Activated CD4-positive, CD25-positive, alpha-beta regulatory T cell treated with anti-CD3 and anti-CD28 coated beads, Interleukin-2, amount 50 U/mL, for 24 hours (primary cell): ENCODE measurements at regions not wholly inside any gene's neighbourhood (a gene's known extent, or its start where the extent isn't known, plus 50 kb on each side); places are given as distances from the start of the nearest gene placed in this dataset.
"Not testable (repeated sequence)": the region's sequence is repeated elsewhere in the genome, so short reads cannot be mapped to it uniquely, and the experiment has no call there.

Experiments
- ATAC-seq, 2 donors: fragments of 150-1000 bp; cut with Tn5 transposase; one replicate each; pipeline ENCODE4 v1.10.0; 2021; ENCODE audit warnings: mild to moderate bottlenecking in 1 of 2, moderate library complexity in 1 of 2

DNA sequence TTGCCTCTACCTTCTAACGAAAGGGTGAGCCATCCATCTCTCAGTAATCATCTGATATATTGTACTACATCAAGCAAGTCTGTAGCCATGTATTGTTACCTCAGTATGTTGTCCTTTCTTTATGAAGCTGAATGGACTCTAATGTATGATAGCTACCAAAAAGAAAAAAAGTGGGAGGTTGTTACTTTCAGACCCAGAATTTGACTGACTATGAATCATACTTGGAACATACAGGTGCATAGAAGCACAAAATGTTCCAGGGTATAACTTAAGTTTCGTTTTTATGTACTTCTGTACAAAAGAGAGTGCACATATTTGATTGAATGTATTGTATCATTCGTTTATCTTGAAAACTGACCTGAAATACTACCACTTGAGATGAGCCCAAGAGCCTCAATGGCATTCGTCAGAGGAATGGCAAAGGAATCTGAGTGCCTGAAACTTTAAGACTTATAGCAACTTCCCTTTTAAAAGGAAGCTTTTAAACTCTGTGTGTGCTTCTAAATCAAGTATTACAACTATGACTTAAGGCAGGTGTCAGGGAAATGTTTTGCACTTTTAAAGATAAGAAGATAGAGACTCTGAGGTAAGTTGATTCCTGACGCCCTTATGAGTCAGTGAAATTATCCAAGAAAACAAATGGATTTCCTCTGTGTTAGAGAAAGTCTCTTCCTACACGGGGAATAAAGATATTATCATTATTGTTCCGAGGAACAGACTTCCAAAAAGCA is 951.5 kb downstream of the GALC start:
- no peak for ATAC-seq

DNA sequence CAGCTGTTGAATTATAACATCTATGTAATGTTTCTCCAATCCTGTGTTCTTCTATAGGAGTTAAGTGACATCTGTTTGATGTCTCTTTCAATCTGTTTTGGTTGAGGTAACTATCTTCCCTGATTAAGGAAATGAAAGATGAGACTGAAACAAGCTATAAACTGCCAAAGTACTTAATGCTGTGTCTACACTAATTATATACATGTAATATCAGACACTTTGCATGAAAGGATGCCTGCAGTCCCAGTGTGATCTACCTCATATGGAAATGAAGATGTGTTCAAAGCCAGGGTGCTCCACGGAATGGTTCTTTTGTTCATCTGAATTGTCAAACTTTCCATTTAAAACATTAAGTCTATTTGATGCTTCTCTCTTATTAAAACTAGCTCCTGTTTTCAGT is 958.3 kb downstream of the GALC start:
- ATAC-seq: no peak

DNA sequence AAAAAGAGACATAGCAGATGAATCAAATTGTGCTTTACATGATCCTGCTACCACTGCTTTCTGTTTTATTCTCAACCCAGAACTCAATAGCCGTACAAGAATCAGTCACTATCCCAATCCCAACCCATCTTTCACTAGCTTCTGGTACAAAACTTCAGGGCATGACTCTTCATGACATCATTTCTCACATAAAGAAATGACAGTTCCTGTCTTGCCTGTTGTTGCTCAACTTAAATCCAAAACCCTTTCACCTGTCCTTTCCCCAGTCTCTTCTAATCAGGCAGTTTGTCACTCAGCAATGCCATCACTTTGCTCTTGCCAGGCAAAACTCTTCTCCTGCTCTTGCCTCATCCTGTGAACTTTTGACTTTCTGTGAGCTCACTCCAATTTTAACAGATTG is 962.8 kb downstream of the GALC start:
- ATAC-seq: no peak

DNA sequence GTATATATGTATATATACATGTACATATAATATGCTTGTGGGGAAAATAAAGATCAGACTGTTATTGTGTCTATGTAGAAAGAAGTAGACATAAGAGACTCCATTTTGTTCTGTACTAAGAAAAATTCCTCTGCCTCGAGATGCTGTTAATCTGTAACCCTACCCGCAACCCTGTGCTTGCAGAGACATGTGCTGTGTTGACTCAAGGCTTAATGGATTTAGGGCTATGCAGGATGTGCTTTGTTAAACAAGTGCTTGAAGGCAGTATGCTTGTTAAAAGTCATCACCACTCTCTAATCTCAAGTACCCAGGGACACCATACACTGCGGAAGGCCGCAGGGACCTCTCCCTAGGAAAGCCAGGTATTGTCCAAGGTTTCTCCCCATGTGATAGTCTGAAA is 972.9 kb downstream of the GALC start:
- ATAC-seq: not testable (repeated sequence)

DNA sequence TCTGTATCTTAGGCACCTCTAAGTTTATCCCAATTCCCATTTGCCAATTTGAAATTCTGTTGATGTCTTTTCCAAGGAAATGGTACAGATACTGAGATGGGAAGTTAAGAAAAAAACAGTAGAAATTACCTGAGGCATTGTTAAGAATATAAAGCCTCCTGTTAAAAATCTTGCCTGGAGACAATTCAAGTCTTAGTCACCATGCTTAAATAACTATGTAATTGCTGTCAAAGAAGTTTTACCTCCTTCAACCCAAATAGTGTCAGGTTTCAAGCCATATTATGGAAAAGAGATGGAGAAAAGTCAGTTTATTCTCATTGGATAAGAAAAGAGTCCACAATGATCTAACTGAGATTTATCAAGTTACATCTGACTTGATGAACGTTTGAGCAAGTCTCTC is 974.7 kb downstream of the GALC start:
- ATAC-seq: no peak

DNA sequence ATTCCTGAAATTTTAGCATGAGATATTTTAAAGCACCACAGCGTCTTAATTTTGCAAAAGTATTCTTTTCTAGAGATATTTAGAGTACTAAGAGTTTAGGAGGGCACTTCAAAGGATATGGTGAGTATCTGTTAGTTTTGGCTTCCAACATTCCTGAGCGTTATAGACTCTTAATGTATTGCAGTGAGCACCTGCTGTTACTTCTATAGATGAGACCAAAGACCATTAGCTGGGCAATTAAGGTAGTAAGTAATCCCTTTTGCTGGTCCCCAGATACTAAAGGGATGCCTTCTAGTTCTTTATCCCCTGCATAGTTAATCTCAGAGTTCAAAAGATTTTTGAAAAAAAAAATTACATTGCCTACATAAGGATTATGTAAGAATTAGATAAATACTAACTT is 975.6 kb downstream of the GALC start:
- ATAC-seq: no peak

DNA sequence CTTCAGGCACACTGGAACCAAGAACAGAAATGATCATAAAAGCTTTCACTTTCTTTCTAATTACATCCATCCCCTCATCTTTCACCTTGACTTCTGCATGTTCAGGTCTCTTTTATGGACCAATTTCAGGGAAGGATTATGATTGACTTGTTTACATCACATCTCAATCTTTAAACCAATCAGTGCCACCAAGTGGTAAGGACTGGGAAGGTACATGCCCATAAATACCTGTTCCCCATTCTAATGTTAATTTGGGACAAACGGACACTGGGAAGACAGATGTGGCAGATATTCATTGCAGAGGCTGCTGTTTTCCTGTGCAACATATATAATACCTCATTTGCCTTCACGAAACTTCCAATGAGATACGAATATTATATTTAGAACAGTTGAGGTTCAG is 978.1 kb downstream of the GALC start:
- no peak for ATAC-seq

DNA sequence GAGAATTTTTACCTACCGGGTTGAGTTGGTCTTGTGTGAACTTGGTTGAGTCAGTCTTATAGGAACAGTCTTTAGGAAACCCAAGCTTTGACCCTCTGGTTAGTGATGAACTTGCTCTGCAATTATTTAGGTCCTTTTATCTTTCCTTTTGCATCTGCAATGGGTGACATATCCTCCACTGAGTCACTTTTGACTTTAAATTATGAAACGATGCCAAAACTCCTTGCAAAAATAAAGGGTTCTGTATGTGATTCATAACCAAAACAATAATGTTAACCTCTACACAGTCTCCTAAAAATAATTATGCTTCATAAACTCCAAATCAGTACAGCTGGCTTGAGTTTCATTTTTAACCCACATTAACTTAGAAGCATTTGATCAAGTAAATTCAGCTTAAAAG is 979.4 kb downstream of the GALC start:
- ATAC-seq: no peak

DNA sequence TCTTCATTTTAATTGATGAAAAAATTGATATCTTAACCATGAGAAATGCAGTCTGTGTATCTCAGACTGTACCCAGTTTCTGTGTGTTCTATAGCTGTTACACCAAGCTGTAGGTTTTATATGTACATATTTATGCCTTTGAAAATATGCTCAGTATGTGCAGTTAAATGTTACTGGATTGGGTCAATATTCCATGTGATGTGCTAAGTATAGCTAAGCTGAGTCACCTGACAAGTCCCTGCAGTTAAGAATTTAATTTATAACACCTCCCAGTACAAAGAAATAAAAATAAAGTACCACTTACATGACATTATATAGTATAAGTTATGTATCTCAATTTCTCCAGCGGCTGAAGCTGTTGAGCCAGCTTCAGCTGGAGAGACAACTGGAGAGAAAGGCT is 984.0 kb downstream of the GALC start:
- no peak for ATAC-seq

- no peak for ATAC-seq
Observed at GRCh38 chr14:87005280-87005679, 987.7 kb downstream of the GALC start.

GRCh38 chr14:87002776-87003175 is 990.2 kb downstream of the GALC start:
- ATAC-seq: no peak

DNA sequence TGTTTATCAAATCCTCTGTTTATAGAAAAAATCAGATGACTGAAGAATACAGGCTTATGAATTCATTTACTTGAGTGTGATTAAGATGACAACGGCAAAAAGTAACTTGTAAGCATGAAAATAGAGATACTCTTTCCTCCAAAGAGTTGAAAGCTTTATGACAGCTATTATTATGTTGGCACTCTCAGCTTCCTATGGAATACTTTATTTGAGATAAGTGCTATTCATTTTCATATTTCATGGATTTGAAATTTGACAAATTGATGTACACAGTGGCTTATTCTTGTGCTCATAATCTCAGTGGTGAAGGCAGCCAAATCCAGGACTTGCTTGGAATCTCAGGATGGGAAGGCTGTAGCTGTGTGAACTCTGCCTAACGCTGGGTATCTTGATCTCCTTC is 991.6 kb downstream of the GALC start:
- ATAC-seq: no peak

DNA sequence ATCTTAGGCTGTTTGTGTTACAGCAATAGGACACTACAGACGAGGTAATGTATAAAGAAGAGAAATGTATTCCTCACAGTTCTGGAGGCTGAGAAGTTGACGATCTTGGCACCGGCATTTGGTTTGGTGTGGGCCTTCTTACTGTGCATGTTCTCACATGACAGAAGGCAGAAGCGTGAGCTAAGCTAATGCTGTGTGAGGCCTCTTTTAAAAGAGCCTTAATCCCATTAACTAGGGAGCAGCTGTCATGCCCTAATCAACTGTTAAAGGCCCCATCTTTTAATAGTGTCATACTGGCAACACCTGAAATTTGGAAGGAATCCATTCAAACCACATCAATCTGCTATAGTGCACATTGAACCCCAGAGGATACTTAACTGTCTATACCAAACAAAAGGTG is 992.9 kb downstream of the GALC start:
- ATAC-seq: no peak

- ATAC-seq: no peak
Observed at GRCh38 chr14:86999036-86999435, 993.9 kb downstream of the GALC start.

DNA sequence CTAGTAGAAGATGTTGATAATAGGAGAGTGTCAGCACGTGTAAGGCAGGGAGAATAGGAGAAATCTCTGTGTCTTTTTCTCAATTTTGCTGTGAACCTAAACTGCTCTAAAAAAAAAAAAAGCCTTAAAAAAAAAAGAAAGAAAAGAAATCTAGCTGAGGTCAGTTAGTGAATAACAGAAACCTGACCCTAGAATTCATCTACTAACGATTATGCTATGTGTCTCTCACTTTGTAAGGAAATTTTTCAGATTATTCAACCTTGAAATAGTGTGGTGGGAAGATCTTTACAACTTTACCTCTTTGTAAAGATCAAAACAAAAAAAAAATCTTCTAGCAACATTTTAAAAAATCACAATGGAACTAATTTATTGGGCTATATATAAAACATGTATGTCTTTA is 995.7 kb downstream of the GALC start:
- no peak for ATAC-seq

DNA sequence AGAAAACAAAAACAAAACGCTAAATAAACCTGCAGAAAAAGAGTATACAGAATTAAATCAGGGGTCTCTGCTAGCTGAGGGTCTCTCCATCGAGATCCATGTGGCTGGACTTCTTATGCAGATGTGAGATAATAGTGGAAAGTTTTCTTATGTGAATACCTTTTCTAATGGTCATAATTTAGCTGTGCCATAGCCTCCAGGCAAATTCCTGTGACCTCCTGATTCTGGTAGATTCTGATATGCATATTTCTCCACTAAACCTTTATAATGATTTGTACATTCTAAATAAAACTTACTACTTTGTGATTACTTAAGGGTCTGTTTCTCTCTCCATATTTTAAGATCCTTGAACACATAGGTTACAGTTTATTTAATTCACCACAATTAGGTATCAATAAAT is 1002.6 kb downstream of the GALC start:
- no peak for ATAC-seq

DNA sequence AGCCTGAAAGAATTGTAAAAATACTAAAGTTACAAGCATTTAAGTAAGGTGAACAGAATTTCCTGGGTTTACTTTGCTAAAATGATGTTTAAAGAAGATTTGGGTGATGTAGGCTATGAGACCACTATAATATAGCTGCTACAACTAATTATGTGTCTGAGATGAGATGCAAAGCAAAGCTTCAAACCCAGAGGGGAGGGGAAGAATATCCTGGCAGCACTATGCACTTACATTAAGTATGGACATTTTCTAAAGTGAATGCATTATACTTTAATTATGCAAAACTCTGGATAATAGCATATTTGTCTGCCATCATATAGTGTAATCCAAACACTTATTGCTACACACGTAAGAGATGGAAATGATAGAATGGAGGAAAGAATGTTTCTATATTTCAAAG is 1003.7 kb downstream of the GALC start:
- ATAC-seq: no peak

DNA sequence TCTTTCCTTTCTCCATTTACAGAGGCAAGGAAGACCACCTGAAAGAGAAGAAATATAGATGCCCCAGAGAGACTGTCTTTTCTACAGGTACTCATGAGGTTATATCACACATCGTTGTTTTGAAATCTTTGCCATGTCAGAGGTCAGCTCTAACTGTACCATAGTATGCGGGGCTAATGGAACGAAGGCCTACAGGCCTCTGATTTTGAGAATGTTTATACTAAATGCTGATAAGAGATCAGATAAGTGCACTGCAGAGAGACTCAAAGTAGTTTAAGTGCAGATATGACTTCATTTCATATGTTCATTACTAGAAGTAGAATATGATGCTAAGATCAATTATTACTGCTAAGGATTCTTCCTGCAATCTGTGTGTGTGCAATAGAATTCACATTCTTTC is 1005.0 kb downstream of the GALC start:
- no peak for ATAC-seq

DNA sequence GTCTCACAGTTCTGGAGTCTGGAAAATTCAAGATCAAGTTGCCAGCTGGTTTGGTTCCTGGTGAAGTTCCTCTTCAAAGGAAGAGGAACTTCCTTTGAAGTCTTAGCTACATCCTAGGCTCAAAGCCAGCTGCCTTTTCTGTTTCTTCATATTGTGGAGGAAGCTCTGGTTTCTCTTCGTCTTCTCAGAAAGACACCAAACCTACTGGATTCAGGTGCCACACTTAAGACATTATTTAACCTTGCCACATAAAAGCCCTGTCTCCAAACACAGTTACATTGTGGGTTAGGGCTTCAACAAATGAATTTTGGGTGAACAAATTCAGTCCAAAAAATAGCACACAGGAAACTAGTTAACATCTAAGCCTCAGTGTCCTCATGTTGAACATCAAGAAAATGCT is 1019.8 kb downstream of the GALC start:
- ATAC-seq: no peak

GRCh38 chr14:86971292-86971691 is 1021.7 kb downstream of the GALC start:
- no peak for ATAC-seq

- ATAC-seq: no peak
Observed at GRCh38 chr14:86961106-86961716, 1031.8 kb downstream of the GALC start.

DNA sequence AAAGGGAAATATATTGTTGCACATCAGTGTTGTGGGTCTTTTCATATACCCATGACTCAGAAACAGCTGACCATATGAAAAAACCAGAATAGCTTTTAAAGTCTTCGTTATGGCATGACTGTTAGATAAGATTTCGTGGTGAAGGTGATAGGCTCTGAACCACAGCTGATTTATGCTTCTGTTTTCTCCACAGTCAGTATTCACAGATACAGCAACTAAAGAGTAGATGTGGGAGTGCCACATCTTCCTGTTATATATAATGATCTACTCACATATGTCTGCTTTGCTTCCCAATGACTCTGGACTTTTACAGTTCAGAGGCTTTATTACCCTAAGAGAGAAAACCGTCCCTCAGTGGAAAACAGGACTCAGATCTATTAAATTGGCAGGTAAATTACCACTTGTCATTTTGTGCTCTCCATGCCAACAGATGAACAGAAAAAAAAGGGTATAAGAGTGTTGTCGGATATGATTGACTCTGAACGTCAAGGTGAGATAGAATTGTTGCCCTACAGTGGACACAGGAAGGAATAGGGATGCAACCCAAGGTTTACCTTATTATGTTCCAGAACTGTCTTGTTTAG is 1037.1 kb downstream of the GALC start:
- no peak for ATAC-seq

GRCh38 chr14:86954623-86955022 is 1038.4 kb downstream of the GALC start:
- no peak for ATAC-seq

DNA sequence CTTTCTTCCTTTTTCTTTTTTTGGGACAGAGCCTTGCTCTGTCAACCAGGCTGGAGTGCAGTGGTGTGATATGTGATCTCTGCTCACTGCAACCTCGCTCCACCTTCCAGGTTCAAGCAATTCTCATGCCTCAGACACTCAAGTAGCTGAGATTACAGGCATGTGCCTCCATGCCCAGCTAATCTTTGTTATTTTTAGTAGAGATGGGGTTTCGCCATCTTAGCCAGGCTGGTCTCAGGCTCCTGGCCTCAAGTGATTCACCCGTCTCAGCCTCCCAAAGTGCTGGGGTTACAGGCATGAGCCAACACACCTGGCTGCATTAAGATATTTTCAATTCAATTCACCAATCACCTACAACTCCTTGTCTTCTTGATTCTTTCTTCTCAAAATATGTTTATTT is 1046.5 kb downstream of the GALC start:
- ATAC-seq: no peak

DNA sequence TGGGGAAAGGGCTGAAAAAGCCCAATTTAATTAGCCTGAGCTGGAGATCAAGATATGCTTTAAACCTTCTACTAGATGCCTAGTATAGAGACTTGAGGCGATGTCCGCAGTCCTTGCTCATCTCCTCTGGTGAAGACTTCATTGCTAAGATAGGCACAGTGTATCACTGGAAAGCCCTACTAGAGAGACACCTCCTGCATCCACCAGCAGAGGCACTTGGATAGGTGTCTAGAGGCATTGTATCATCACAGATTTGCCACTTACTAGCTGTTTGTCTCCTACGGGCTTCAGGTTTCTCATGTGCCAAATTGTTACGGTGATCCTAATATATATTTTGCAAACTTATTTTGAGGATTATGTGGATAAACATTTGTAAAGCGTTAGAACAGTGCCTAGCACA is 1048.5 kb downstream of the GALC start:
- no peak for ATAC-seq
